ENCODE measurements at regions not wholly inside any gene's neighbourhood (a gene's known extent, or its start where the extent isn't known, plus 50 kb on each side); places are given as distances from the start of the nearest gene placed in this dataset.
A peak's percentile ranks its signal among the peaks of the same experiment; 100 is the strongest.

DNA sequence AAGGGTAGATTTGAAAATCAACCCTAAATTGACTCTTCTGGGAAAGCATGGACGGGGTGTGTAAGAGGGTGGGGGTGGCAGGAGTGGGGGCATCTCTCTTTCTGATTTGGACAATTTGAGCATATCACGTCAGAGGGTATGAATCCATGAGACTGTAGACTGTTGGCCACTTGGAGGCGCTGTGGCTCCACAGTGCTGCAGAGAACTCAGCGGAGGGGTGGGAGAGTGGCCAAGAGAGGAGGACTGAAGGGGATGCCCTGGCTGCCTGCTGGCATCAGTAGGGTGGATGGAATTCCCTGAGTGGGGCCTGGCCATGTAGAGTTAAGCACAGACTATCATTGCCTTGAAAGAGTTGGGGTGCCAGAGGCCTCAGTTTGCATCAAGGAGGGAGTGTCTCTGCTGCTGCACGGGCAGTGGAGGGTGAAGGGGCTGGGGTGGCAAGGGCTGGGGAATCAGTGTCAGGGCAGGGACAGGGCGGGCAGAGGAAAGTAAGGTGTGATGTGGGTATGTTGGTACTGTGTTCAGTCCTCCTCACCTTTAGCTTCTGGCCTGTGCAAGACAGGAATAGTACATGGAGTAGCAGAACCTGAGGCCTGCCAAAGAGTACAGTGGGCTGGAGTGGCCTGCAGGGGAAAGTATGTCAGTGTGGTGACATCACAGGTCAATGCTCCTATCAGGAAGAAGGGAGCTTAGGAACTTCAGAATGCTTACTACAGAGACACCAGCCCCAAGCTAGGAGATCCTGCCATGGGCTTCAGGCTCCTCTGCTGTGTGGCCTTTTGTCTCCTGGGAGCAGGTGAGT lies 133.5 kb upstream of the PRSS58 start:
- peak in 1 of 4 experiments; percentile 20 for DNase-seq

DNA sequence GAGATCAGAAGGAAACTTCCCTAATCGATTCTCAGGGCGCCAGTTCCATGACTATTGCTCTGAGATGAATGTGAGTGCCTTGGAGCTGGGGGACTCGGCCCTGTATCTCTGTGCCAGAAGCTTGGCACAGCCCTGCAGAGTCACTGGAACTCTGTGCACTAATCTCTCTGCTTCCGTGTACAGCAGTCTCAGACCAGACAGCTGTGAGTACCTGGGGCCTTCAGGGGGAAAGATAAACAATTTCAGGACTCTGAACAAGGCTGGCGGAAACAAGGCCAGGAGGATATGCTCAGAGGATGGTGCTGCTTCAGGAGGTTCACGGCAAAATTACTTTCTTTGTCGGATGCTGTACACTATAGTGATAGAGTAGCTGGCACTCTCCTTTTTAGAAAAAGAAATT lies 131.7 kb upstream of the PRSS58 start:
- DNase-seq, result no peak

DNA sequence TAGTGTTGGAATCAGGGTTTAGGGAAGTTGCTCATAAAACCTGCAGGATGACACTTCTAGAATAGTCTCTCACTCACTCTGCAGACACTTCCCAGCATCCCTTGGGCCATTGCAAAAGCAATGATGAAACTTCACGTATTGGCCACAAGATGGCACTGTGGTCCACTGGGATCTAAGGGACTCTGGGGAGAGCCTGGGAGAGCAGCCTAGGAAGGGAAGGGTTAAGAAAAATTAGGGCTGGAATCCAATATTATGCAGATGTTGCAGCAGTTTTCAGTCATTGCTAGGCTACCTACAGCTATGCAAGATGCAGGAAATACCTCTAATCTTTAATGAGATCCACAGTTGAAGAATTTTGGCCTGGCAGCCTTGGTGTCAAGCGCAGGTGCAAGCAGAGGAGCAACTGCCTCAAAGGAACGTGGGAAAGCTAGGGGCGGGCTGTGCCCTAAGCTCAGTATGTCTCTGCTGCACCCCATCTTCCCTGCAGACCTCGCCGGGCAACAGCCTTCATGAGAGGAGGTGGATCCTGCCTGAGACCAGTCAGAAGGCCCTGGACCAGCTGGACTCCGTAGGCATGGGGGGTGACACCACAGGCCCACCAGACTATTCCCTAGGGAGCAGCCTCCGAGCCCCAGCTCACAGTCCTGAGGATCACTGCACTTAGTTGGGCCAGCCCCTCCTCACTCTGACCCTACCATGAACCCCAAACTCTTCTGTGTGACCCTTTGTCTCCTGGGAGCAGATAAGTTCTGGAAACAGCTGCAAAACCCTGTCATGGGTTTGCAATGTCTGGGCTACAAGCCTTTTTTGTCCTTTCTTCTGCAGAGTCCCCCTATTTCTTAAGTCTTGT lies 127.9 kb upstream of the PRSS58 start:
- DNase-seq, result peak in 1 of 4 experiments; percentile 12

DNA sequence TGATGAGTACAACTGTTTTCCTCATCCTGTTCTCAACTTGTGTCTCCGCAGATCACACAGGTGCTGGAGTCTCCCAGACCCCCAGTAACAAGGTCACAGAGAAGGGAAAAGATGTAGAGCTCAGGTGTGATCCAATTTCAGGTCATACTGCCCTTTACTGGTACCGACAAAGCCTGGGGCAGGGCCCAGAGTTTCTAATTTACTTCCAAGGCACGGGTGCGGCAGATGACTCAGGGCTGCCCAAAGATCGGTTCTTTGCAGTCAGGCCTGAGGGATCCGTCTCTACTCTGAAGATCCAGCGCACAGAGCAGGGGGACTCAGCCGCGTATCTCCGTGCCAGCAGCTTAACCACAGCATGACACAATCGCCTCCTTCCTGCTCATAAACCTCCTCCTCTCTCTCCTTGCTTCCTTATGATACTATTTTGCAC lies 126.7 kb upstream of the PRSS58 start:
- peak in 1 of 4 experiments; percentile 8 for DNase-seq

DNA sequence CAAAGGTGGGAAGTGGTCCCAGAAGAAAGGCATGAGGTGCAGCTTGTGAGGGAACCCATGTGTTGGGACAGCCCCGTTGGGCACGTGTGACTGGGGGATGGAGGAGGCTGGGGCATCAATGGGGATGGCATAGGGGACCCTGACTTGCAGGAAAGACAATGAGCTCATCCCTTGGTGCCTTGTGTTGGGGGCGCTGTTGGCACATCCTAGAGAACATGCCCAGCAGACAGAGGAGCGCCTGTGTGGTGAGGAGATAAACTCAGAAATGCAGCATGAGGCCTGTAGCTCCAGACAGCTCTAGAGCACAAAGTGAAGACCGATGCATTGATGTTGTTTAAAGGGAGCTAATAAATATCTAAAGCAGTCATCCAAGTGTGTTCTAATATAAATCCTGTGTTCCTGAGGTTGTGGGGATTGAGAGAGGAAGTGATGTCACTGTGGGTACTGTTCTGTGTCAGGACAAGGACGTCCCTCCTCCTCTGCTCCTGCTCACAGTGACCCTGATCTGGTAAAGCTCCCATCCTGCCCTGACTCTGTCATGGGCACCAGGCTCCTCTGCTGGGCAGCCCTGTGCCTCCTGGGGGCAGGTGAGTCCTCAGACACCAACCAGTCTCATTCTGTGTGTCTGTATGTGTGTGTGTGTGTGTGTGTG lies 126.1 kb upstream of the PRSS58 start:
- DNase-seq, result no peak

DNA sequence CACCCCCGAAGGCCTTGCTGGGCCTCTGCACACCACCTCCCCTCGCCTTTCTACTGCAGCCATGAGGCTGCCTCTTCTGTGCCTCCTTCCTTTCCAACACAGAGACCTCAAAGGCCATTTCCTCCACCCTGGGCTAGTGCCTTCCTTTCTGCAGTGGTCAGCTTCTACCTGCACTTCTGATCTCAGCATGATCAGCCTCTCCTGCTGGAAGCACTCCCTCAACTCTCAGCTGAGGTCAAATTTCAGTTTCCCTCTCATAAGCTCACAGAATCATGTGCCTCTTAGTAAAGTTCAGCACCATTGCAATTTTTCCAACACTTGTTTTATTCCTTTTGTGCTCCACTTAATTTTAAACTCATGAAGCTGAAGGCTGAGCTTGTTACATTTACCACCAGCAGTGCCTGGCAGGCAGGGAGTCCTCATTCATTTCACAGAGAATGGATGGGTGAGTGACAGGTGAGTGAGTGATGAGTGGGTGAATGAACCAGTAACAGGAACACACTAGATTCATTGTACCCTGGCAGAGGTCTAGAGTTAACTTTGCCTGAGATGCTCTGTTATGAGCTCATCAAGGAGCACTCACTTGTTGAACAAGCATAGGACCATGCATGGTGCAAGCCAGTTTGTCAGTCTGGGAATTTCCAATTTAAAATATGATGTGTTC lies 124.0 kb upstream of the PRSS58 start:
- DNase-seq, result no peak

DNA sequence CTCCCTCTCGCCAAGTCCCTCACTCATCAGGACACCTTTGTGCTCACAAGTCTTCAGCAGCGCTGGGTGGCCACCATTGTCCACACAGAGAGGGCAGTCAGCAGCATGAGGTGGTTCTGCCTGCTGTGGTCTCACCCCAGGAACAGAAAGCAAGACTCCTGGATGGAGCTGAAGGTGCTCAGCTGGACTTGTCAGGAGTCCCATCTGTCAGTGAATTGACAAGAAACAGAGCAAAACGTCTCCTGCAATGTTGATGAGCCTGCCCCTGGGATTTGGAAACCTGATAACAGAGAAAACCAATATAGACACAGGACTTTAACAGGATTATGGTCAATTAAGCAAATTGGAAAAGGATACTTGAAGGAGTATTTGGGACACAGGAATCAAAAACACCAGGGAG lies 122.2 kb upstream of the PRSS58 start:
- no peak for DNase-seq

DNA sequence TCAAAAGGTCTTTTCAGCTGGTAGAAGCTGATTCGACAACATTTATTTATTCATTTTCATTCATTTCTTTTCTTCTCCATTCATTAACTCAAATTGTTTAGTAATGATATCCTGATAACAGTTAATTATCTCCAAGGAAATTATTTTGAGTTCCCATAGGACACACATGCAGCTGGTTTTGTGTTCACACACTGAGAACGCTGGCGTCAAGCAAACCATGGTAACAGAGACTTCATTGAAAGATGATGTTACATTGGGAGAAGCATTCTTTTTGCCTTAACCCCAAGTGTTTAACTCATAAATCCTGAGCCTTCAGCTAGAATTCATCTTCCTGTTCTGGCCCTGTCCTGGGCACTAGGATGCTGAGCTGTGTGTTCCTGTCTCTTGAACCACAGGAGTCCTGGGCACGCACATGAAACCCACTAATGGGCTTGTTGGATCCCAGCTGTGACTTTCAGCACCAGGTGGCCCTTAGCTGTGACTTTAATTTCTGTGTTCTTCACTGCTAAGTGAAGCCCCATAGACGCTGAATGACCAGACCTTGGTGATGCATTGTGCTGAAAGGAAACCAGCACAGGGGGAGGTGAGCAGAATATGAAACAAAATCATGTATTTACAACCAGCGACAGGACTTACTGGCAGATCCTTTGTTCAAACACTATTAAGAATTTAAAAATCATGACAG lies 121.5 kb upstream of the PRSS58 start:
- DNase-seq, result no peak

DNA sequence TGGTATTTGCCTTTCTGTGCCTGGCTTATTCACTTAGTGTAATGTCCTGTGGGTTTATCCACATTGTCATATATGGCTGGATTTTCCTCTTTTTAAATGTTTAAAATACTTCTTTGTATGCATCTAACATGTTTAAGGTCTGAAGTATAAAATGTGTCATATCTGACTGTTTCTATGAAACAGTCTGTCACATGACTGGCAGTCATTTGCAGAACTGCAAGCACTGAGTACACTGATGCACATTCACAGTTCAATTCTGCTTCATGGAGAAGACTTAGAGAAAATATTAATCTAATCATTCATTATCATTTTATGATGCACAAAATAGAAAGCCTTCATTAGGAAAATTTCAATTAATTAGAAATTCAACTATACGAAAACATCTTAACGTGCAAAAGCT lies 119.7 kb upstream of the PRSS58 start:
- no peak for DNase-seq

DNA sequence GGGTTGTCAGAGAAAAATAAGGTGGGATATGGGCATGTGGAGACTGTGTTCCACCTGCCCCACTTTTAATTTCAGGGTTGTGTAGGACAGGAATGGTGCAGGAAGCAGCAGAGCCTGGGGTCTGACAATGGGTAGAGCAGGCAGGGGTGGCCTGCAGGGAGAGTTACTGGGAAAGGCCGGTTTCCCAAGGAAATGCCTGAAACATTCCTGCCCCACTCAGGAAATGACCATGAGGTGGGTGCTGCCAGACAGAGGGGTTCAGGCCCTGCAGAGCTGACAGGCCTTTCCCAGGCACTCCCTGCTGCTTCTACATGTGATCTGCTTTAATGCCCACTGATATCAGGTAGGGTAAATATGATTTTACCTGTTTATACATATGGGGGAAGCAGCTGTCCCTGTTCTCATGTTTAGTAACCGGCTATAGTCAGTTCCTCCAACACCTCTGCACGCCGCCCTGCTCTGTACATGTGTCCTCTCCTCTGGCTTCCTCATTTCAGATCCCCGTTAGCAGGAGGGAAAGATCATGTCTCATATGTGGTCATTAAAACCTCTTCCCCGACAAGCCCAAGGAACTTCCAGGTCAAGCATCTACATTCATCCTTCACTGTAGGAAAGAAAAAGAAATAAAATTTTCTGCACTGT lies 118.6 kb upstream of the PRSS58 start:
- DNase-seq, result no peak

DNA sequence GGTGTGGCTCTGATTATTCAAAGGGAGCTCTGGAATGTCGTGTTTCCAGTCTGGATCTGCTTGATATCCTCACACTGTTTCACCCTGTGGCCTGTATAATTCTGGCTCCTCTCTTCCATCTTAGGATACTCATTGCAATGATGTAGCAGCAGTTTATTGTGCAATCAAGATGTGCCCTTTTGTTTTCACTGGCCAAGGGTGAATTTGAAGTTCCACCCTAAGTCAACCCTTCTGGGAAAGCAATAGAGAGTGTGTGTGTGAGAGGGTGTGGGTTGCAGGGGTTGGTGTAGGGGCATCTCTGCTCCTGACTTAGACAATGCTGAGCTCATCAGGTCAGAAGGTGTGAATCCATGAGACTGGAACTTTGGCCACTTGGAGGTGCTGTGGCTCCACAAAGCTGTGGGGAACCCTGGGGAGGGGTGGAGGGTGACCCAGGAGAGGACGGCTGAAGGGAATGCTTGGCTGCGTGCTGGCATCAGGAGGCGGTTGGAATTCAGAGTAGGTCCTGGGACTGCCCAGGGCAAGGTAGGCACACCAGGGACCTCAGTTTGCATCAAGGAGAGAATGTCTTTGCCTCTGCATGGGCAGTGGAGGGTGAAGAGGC lies 118.0 kb upstream of the PRSS58 start:
- no peak for DNase-seq

DNA sequence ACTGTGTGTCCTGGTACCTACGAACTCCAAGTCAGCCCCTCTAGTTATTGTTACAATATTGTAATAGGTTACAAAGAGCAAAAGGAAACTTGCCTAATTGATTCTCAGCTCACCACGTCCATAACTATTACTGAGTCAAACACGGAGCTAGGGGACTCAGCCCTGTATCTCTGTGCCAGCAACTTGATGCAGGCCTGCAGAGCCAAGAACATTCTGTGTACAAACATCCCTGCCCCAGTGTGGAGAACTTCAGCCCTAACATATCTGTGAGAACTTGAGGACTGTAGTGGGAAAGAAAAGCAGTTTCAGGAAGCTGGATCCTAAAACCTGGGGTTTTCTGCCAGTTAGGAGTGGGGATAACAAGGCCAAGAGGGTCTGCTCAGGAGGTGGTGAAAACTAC lies 114.9 kb upstream of the PRSS58 start:
- no peak for DNase-seq

DNA sequence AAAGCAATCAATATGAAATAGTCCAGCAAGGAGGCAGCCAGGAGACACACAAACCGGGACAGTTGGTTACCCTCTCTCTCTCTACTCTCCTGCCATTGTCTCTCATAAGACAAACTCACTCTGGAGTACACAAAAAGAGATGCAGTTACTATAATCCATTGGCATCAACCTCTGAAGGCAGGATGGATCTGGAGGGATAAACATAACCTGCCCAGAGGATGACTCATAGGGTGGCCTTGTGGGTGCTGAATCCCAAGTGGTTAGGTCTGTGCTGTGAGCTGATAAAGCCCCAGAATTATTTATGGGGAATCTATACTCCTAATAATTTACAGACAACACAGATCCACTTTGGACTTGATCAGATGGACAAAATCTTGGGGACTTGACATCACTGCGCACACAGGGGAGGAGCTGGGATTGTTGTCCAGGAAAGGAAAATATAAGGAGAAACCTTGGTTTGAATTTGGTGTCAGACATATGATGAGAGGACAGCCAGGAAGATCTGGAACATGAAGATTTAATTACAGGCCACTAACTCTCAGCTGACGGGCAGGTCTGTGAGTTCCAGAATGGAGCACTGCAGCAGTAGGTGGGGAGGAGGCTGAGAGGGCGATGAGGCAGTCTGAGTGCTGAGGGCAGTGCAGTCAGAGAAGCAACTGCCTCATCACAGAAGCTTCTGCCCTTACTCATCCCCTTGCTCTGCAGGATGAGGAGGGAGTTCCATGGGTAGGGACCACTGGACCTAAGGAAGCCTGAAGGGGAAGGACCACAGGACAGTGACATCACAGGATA lies 113.9 kb upstream of the PRSS58 start:
- DNase-seq, result no peak

DNA sequence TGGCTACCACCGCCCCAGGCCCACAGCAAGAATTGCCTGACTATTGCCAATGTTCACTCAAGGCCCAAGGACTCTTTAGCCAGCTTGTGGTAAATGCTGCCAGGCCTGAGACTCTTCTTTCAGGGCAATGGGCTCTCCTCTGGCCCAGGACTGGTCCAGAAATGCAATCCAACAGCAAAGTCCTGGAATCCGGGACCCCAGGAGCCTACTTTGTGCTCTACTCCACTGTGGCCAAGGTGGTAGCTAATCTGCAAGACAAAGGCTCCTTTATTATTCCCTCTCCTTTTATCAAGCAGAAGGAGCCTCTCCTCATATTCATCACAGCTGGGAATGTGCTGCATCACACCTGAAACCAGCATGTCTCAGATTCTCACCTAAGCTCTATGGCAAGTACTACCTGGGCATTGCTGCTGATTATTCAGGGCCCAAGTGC lies 107.6 kb upstream of the PRSS58 start:
- no peak for DNase-seq

DNA sequence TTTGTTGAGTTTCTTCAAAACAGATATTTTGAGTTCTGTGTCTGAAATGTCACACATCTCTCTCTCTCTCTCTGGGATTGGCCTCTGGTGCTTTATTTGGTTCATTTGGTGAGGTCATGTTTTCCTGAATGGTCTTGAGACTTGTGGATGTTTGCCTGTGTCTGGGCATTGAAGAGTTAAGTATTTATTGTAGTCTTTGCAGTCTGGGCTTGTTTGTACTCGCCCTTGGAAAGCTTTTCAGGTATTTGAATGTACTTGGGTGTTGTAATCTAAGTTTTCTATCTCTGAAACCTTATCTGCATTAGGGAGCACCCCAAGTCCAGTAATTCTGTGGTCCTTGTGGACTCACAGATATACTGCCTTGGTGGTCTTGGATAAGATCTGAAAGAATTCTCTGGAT lies 106.7 kb upstream of the PRSS58 start:
- DNase-seq, result no peak

DNA sequence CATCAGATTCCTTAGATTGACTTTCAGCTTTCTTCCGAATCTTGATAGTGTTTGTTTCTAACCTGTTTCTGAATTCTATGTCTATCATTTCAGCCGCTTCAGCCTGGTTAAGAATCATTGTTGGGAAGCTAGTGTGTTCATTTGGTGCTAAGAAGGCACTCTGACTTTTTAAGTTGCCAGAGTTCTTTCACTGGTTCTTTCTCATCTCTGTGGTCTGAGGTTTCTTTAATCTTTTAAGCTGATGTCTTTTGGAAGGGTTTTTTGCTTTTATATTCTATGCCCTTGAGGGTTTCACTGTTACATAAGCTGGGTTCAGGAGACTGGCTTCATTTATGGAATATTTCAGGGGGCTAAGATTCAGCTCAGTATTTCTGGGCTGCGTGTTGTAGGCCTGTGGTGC lies 104.5 kb upstream of the PRSS58 start:
- DNase-seq, result no peak

DNA sequence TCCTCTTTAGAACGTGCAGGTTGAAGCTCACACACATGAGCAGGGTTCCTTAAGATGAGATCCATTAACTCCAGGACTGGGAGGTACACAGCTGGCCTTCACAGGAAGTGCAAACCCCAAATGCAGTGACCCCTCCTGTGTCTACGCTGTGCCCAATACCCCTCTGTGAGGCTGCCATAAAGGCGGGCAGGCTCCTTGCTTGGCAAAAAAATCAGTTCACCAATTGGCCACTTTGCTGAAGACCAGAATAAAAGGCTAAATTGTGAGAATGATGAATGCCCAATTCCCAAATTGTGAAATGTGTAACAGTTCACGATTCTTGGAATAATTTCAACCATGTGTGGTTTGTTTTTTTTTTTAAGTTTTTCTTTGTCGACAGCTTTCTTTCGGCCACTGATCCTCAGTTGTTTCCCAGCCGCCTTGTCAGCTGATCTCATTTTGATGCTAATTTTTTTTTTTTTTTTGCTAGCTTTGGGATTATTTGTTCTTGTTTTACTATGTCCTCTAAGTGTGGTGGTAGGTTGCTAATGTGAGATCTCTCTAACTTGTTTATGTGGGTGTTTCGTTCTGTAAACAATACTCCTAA lies 101.9 kb upstream of the PRSS58 start:
- no peak for DNase-seq

DNA sequence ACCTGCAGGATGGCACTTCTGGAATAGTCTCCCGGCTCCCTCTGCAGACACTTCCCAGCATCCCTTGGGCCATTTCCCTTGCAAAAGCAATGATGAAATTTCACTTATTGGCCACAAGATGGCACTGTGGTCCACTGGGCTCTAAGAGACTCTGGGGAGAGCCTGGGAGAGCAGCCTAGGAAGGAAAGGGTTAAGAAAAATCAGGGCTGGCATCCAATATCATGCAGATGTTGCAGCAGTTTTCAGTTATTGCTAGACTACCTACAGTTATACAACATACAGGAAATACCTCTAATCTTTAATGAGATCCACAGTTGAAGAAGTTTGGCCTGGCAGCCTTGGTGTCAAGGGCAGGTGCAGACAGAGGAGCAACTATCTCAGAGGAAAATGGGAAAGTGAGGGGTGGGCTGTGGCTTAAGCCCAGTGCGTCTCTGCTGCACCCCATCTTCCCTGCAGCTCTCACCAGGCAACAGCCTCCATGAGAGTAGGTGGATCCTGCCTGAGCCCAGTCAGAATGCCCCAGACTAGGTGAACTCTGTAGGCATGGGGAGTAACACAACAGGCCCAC lies 100.2 kb upstream of the PRSS58 start:
- no peak for DNase-seq

DNA sequence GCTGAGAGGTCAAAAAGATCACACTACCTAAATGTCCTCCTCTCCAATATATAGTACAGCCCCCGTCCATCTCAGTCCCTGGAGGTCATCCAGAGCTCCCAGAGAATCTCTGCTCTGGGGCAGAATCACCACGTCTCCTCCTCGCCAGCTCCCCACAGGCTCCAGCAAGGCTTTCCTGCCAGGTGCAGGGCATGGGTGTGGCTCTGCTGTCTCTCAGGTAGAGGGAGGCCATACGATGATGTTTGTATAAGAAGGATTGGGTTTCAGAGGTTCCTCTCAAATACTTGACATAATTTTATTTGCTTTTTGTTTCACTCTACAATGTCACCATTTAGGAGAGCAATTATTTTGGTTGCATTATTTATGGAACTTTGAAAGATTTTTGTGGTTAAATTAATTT lies 98.3 kb upstream of the PRSS58 start:
- DNase-seq, result no peak

DNA sequence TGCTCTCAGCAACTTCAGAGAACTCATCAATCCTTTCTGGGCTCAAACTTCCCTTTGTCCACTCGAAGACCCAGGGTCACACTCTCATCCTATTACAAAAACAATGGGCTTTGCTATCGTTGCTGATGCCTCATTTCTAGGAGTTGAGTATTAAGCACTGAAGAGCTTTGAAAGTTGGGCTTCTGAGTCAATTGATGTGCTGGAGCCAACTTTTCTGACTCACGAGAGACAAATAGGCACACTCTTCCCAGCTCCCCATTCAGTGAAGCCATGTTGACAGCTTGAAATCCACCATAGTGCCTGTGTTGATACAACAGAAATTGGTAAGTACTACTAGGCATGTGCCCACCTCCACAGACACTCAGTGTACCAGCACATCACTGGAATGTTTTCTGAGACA lies 97.5 kb upstream of the PRSS58 start:
- DNase-seq, result no peak

All from activated naive CD4-positive, alpha-beta T cell (primary cell).